DMS 273 treated with DMSO at 0.1 percent for 48 hours (cell line): ENCODE measurements at regions not wholly inside any gene's neighbourhood (a gene's known extent, or its start where the extent isn't known, plus 50 kb on each side); places are given as distances from the start of the nearest gene placed in this dataset.
"Not testable (repeated sequence)": the region's sequence is repeated elsewhere in the genome, so short reads cannot be mapped to it uniquely, and the experiment has no call there.

Experiments used
- DNase-seq: peaks from one replicate; lab custom pipeline; 2025; lab: John Stamatoyannopoulos, UW

- DNase-seq: no peak
Observed at GRCh38 chr10:85459906-85460305, 906.7 kb downstream of the GRID1 start.

GRCh38 chr10:85464336-85464735 lies 902.3 kb downstream of the GRID1 start:
- no peak for DNase-seq

GRCh38 chr10:85477979-85478378 lies 888.6 kb downstream of the GRID1 start:
- no peak for DNase-seq

- no peak for DNase-seq
Observed at GRCh38 chr10:85490431-85490830, 876.2 kb downstream of the GRID1 start.

- no peak for DNase-seq
Observed at GRCh38 chr10:85491652-85492051, 874.9 kb downstream of the GRID1 start.

GRCh38 chr10:85492684-85493083 lies 873.9 kb downstream of the GRID1 start:
- no peak for DNase-seq

GRCh38 chr10:85493703-85494102 lies 872.9 kb downstream of the GRID1 start:
- DNase-seq: no peak

- not testable (repeated sequence) for DNase-seq
Observed at GRCh38 chr10:85504641-85505040, 862.0 kb downstream of the GRID1 start.

- DNase-seq: no peak
Observed at GRCh38 chr10:85508159-85508558, 858.4 kb downstream of the GRID1 start.

GRCh38 chr10:85510682-85511081 lies 855.9 kb downstream of the GRID1 start:
- no peak for DNase-seq

GRCh38 chr10:85513436-85513835 lies 853.2 kb downstream of the GRID1 start:
- DNase-seq: no peak

- no peak for DNase-seq
Observed at GRCh38 chr10:85515316-85515715, 851.3 kb downstream of the GRID1 start.

- no peak for DNase-seq
Observed at GRCh38 chr10:85524001-85524666, 842.5 kb downstream of the GRID1 start.

GRCh38 chr10:85527616-85528317 lies 838.8 kb downstream of the GRID1 start:
- no peak for DNase-seq

- no peak for DNase-seq
Observed at GRCh38 chr10:85528318-85528652, 838.3 kb downstream of the GRID1 start.

GRCh38 chr10:85531706-85532105 lies 834.9 kb downstream of the GRID1 start:
- no peak for DNase-seq

- DNase-seq: no peak
Observed at GRCh38 chr10:85532773-85533172, 833.8 kb downstream of the GRID1 start.

- DNase-seq: no peak
Observed at GRCh38 chr10:85535926-85536325, 830.7 kb downstream of the GRID1 start.

- no peak for DNase-seq
Observed at GRCh38 chr10:85537561-85537960, 829.0 kb downstream of the GRID1 start.

GRCh38 chr10:85538601-85539000 lies 828.0 kb downstream of the GRID1 start:
- no peak for DNase-seq

GRCh38 chr10:85542152-85542551 lies 824.4 kb downstream of the GRID1 start:
- no peak for DNase-seq

- no peak for DNase-seq
Observed at GRCh38 chr10:85542936-85543730, 823.5 kb downstream of the GRID1 start.

GRCh38 chr10:85544956-85545355 lies 821.6 kb downstream of the GRID1 start:
- no peak for DNase-seq
